ENCODE measurements at regions not wholly inside any gene's neighbourhood (a gene's known extent, or its start where the extent isn't known, plus 50 kb on each side); places are given as distances from the start of the nearest gene placed in this dataset.

GRCh38 chr11:109350091-109350490, 71.9 kb upstream of the C11orf87 start:
- DNase-seq (ENCODE audit: low read depth): no peak

GRCh38 chr11:109362059-109362458, 59.9 kb upstream of the C11orf87 start:
- no peak for DNase-seq (ENCODE audit: low read depth)

GRCh38 chr11:109363682-109364081, 58.3 kb upstream of the C11orf87 start:
- DNase-seq (ENCODE audit: low read depth): no peak

- no peak for DNase-seq (ENCODE audit: low read depth)
These were observed 57.1 kb upstream of the C11orf87 start for GRCh38 chr11:109364851-109365250.

- DNase-seq (ENCODE audit: low read depth): no peak
These were observed 50.4 kb upstream of the C11orf87 start for GRCh38 chr11:109371444-109372176.
